ENCODE measurements at regions not wholly inside any gene's neighbourhood (a gene's known extent, or its start where the extent isn't known, plus 50 kb on each side); places are given as distances from the start of the nearest gene placed in this dataset.

- TF ChIP-seq EGR1 (IDR thresholded peaks at IDR 0.05; ENCODE audit: low read depth) = no peak
- TF ChIP-seq MAX (IDR thresholded peaks at IDR 0.05) = no peak
- no peak for TF ChIP-seq EZH2 (IDR thresholded peaks at IDR 0.05)
- no peak for TF ChIP-seq REST (IDR thresholded peaks at IDR 0.05; ENCODE audit: low read depth)
- no peak for TF ChIP-seq CEBPB (IDR thresholded peaks at IDR 0.05; ENCODE audit: low read depth)
- no peak for TF ChIP-seq ZFX (IDR thresholded peaks at IDR 0.05)
- no peak for TF ChIP-seq SP1 (IDR thresholded peaks at IDR 0.05; ENCODE audit: low read depth)
- TF ChIP-seq ELF1 (IDR thresholded peaks at IDR 0.05; ENCODE audit: borderline replicate concordance, low read depth) = no peak
- no peak for TF ChIP-seq RAD21 (IDR thresholded peaks at IDR 0.05; ENCODE audit: low read depth)
Measured at GRCh38 chr20:11437090-11437489, 480.6 kb upstream of the BTBD3 start (continued).

DNA sequence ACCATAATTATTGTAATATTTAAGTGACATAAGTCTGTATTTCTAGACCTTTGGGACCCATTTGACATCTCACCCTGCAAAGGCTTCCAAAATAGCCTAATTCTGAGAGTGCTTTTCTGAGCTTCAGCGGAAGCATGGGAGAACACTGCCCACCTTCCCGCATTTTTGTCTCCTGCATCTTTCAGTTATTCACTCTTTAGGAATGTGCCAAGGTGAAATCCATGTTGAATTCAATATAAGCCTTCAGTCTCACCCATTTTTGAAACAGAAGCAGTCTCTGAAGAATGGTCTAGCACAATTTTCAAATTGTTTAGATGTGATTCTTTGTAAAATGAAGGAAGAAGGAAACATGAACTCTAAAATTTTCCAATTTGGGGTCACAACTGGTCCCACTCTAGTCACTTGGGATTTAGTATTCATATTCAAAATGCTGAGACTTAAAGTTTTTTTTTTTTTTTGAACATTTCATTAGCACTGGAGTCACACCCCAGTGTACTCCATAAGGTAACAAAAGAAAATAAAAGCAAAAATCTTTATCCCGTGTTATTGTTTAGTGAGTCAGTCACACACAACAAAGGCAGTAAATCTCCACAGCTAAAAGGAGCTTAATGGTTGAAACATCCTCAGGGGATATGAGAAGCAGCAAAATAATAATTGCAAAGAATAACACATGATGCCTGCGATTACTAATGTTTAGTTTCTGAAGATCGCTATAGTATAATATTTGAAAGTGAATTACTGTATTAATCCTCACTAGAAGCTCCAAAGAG lies 479.9 kb upstream of the BTBD3 start:
- BruUV-seq (replicated peaks) = no TSS peak
- Histone ChIP-seq H4K20me1 (ENCODE audit: insufficient read depth) (no peaks in the 10 kb centered on the region), H3K4me3 (replicated peaks in 1 of 2; ENCODE audit: low read depth in 1 of 2, low read length in 2 of 2) (no peak overlapping the region), H3K36me3 (ENCODE audit: control insufficient read depth in 1 of 2, insufficient read depth in 2 of 2, low read length in 2 of 2) (no peaks in the 10 kb centered on the region), H3K9me3 (ENCODE audit: control insufficient read depth in 1 of 2, insufficient read depth in 1 of 2, low read depth in 1 of 2, low read length in 2 of 2) (no peaks in the 10 kb centered on the region), H3K79me2 (ENCODE audit: insufficient read depth, low read length) (no peaks in the 10 kb centered on the region), H3K4me1 (ENCODE audit: control insufficient read depth in 1 of 2, insufficient read depth in 2 of 2, low read length in 2 of 2) (no peaks in the 10 kb centered on the region), H3K9ac (ENCODE audit: low read length) (no peak overlapping the region), H2AFZ (ENCODE audit: low read depth, low read length, poor library complexity, severe bottlenecking) (no peak overlapping the region), H3K9me2 (ENCODE audit: insufficient read depth) (no peaks in the 10 kb centered on the region), H3K27ac (ENCODE audit: low read depth, low read length) (no peak overlapping the region), H3K27me3 (ENCODE audit: insufficient read depth, low read length) (no peaks in the 10 kb centered on the region), H3K4me2 (ENCODE audit: low read length) (no peak overlapping the region)
- RAD21 ChIA-PET (ENCODE audit: low non-redundant PET in 1 of 2, low total read pairs in 2 of 2, uncharacterized antibody in 2 of 2, unreplicated experiment in 2 of 2) = no interaction called here
- POLR2A ChIA-PET = no interaction called here
- TF ChIP-seq EZH2phosphoT487 (IDR thresholded peaks at IDR 0.05; ENCODE audit: borderline replicate concordance) (no peak), ATF3 (IDR thresholded peaks at IDR 0.05) (no peak), ZBTB33 (IDR thresholded peaks at IDR 0.05; ENCODE audit: extremely low read depth, insufficient replicate concordance, low read length) (no peak), REST (IDR thresholded peaks at IDR 0.05; ENCODE audit: low read depth) (no peak)
- intact Hi-C loops (cut with micrococcal nuclease) = no loop called here
- DNase-seq (ENCODE audit: low read depth, low spot score) (no peak), ATAC-seq (no peak)
- CTCF ChIA-PET = no interaction called here
